HepG2 (cell line): ENCODE measurements at regions not wholly inside any gene's neighbourhood (a gene's known extent, or its start where the extent isn't known, plus 50 kb on each side); places are given as distances from the start of the nearest gene placed in this dataset.
A peak's percentile ranks its signal among the peaks of the same experiment; 100 is the strongest.
"Not testable (repeated sequence)": the region's sequence is repeated elsewhere in the genome, so short reads cannot be mapped to it uniquely, and the experiment has no call there.

Experiments
- ATAC-seq: fragments of 200-7000 bp; cut with Tn5 transposase; 3 replicates; pipeline ENCODE4 v1.9.1; 2020; ENCODE audit warnings: mild to moderate bottlenecking, moderate library complexity
- BruUV-seq: library from RNA; stranded (reverse); fragments of 400-500 nt; replicated peaks from 2 replicates; lab custom pipeline; 2021; lab: Mats Ljungman, UMichigan
- CTCF ChIA-PET: fragments of 300-600 bp; formaldehyde crosslinking; extraction: SDS; loops from one replicate; lab custom pipeline; 2021; ENCODE audit warnings: low total read pairs, inconsistent platforms, low intra/inter-chr PET ratio; lab: Yijun Ruan, JAX
- POLR2A ChIA-PET: fragments of 350-600 bp; sonication (Branson Sonifier 250); formaldehyde crosslinking; loops from one replicate; lab custom pipeline; 2020; ENCODE audit warnings: antibody characterized with exemption, inconsistent platforms; lab: Yijun Ruan, JAX
- DNase-seq: peaks from one replicate; pipeline ENCODE4 v3.0.0-alpha.2; 2015; ENCODE audit warnings: low spot score
- FAIRE-seq: peaks from 3 replicates; lab custom pipeline; 2011; peaks lifted over from hg19 to GRCh38; lab: Jason Lieb, UNC
- H2AFZ ChIP-seq: one replicate; pipeline ENCODE4 v1.6.1; 2011; ENCODE audit warnings: low read length, inconsistent platforms
- H3K27ac ChIP-seq: fragments of 300-600 bp; 3 replicates; pipeline ENCODE4 v1.8.0; 2011; ENCODE audit warnings: mixed run types, mild to moderate bottlenecking, mixed read lengths, low read length, inconsistent platforms; ENCODE audit not compliant: insufficient read depth; ENCODE audit errors: extremely low read length
- H3K27me3 ChIP-seq, 2 experiments: fragments of 200-600 bp in 1 of 2; 2 replicates in 1 of 2; 3 replicates in 1 of 2; pipeline versions ENCODE4 v1.6.0 to v1.8.0; 2011; ENCODE audit warnings: low read length in 2 of 2, mild to moderate bottlenecking in 2 of 2, moderate library complexity in 2 of 2, inconsistent platforms in 1 of 2; ENCODE audit not compliant: insufficient read depth in 2 of 2, control insufficient read depth in 1 of 2
- H3K36me3 ChIP-seq, 2 experiments: fragments of 200-600 bp in 1 of 2; replicated peaks in 1 of 2; 2 replicates in 1 of 2; 3 replicates in 1 of 2; pipeline versions ENCODE4 v1.5.1 to v1.8.0; 2011; ENCODE audit warnings: low read length in 2 of 2, inconsistent platforms in 1 of 2; ENCODE audit not compliant: insufficient read depth in 2 of 2, control insufficient read depth in 1 of 2
- H3K4me1 ChIP-seq: 2 replicates; pipeline ENCODE4 v1.5.1; 2012; ENCODE audit warnings: low read length, inconsistent platforms; ENCODE audit not compliant: insufficient read depth
- H3K4me2 ChIP-seq: 2 replicates; pipeline ENCODE4 v1.6.0; 2011; ENCODE audit warnings: low read depth, low read length, inconsistent platforms
- H3K4me3 ChIP-seq, 3 experiments: fragments of 200-600 bp in 1 of 3; sonication (generic), shearing (Covaris generic) in 1 of 3; replicated peaks in 1 of 3; 2 replicates each; pipeline ENCODE4 v1.5.1; 2011 to 2016; ENCODE audit warnings: low read length in 3 of 3, inconsistent platforms in 2 of 3, low read depth in 2 of 3, mild to moderate bottlenecking in 2 of 3, control low read depth in 1 of 3, mixed read lengths in 1 of 3; ENCODE audit not compliant: insufficient read depth in 1 of 3
- H3K79me2 ChIP-seq: one replicate; pipeline ENCODE4 v1.6.1; 2011; ENCODE audit warnings: low read length, inconsistent platforms; ENCODE audit not compliant: insufficient read depth
- H3K9ac ChIP-seq: 2 replicates; pipeline ENCODE4 v1.6.0; 2011; ENCODE audit warnings: mild to moderate bottlenecking, low read depth, low read length, inconsistent platforms; ENCODE audit not compliant: insufficient read depth
- H3K9me3 ChIP-seq: 2 replicates; pipeline ENCODE4 v1.5.1; 2012; ENCODE audit warnings: mild to moderate bottlenecking, low read length
- H4K20me1 ChIP-seq: 2 replicates; pipeline ENCODE4 v1.6.0; 2011; ENCODE audit warnings: inconsistent platforms, mild to moderate bottlenecking, low read length, moderate library complexity; ENCODE audit not compliant: insufficient read depth
- WGBS: methylation state at CpG from one replicate; pipeline ENCODE4 v1.1.6; 2017; ENCODE audit warnings: low lambda C conversion rate; 5-methylcytosine and 5-hydroxymethylcytosine counted together
- in situ Hi-C: cut with HindIII; loops from 2 replicates; pipeline ENCODE4 v1.10.0; 2017; ENCODE audit warnings: low pct_unique_long_range_greater_than_20kb; ENCODE audit not compliant: extremely low pct_ligation_motif_present
- intact Hi-C: fragments of 100-400 bp; cut with micrococcal nuclease; formaldehyde crosslinking; loops from one replicate; pipeline ENCODE4 v1.10.0; 2022; ENCODE audit not compliant: unreplicated experiment

DNA sequence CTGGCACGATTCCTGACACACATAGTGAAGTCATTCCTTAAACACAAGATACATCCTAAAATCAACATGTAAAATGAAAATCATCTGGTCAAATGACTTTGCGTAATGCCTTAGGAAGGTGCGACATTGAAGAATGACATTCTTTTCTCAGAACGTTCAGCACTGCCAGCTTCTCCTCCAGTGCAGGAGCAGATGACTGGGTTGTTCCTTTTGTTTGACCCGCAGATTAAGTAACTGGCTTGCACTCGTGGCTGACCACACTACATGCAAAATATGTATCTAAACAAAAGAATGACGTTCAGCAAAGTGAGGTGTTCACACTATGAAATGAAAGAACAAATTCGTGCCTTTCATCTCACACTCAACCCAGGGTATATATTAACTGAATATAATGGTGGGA is 260.7 kb upstream of the CXorf66 start:
- H2AFZ ChIP-seq, H3K27me3 ChIP-seq, H3K27ac ChIP-seq, H3K4me3 ChIP-seq, H3K4me1 ChIP-seq, H3K79me2 ChIP-seq, DNase-seq, H3K9me3 ChIP-seq, in situ Hi-C loops, H3K9ac ChIP-seq, H3K36me3 ChIP-seq, ATAC-seq, H3K4me2 ChIP-seq, FAIRE-seq, intact Hi-C loops, CTCF ChIA-PET, POLR2A ChIA-PET, BruUV-seq, H4K20me1 ChIP-seq: not testable (repeated sequence)
- 0% methylated on average over 2 of the region's 8 CpGs for WGBS

DNA sequence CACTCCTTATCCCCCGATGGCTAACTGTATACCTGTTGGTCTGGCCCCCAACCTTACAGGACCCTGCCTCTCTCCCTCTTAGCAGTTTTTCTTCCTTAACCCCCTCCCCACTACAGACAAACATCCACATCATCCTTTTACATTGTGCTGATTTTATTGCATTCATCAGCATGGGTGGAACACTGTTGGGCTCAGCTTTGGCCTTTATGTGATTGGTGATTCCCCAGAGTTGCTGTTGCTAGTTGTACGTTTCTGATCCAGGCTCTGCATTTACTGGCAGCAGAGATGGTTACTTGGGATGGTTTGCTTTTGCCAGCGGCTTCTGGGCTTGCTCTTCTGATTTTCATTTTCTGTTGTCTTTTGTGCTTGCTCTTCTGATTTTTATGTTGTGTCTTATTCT is 250.6 kb upstream of the CXorf66 start:
- H4K20me1 ChIP-seq, ATAC-seq, DNase-seq, POLR2A ChIA-PET, H3K27ac ChIP-seq, H2AFZ ChIP-seq, H3K36me3 ChIP-seq, H3K4me1 ChIP-seq, H3K79me2 ChIP-seq, FAIRE-seq, BruUV-seq, H3K4me2 ChIP-seq, H3K9ac ChIP-seq, CTCF ChIA-PET, H3K27me3 ChIP-seq, intact Hi-C loops, H3K9me3 ChIP-seq, in situ Hi-C loops, H3K4me3 ChIP-seq: not testable (repeated sequence)
- WGBS: 0% methylated on average over 2 of the region's 3 CpGs

DNA sequence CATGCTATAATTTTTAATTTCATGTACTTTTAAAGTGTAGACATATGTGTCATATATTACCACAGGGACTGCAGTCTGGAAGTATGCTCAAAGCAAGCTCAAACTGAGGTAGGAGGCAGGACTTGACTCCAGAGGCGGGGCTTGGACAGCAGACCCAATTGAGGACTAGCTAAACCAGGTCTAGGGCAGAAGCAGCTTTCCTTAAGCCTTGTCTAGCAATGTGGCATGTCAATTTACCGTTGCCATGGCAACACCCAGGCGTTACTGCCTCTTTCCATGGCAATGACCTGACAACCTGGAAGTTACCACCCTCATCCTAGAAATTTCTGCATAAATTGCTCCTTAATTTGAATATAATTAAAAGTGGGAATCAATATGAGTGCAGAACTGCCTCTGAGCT is 249.2 kb upstream of the CXorf66 start:
- 0% methylated on average over 2 of the region's 3 CpGs for WGBS
- H3K27ac ChIP-seq, POLR2A ChIA-PET, H3K9me3 ChIP-seq, H3K4me2 ChIP-seq, CTCF ChIA-PET, ATAC-seq, H3K36me3 ChIP-seq, intact Hi-C loops, BruUV-seq, DNase-seq, H3K79me2 ChIP-seq, H2AFZ ChIP-seq, H3K27me3 ChIP-seq, H3K4me3 ChIP-seq, H4K20me1 ChIP-seq, in situ Hi-C loops, H3K9ac ChIP-seq, H3K4me1 ChIP-seq: not testable (repeated sequence)
- FAIRE-seq: peak; percentile 23
